MCF 10A (cell line): ENCODE measurements at regions not wholly inside any gene's neighbourhood (a gene's known extent, or its start where the extent isn't known, plus 50 kb on each side); places are given as distances from the start of the nearest gene placed in this dataset.

Experiments used
- BruUV-seq: library from RNA; stranded (reverse); fragments of 400-500 nt; replicated peaks from 2 replicates; lab custom pipeline; 2021; lab: Mats Ljungman, UMichigan
- CTCF ChIA-PET: fragments of 300-600 bp; sonication (Branson Sonifier 250); formaldehyde crosslinking; extraction: SDS; loops from one replicate; lab custom pipeline; 2021; ENCODE audit warnings: antibody characterized with exemption, inconsistent platforms; lab: Yijun Ruan, JAX
- POLR2A ChIA-PET: fragments of 300-600, 350-650 bp; sonication (Branson Sonifier 250); formaldehyde crosslinking; extraction: SDS; loops from one replicate; lab custom pipeline; 2020; ENCODE audit warnings: antibody characterized with exemption, inconsistent platforms; lab: Yijun Ruan, JAX
- DNase-seq: peaks from one replicate; pipeline ENCODE4 v3.0.0-alpha.2; 2018; ENCODE audit not compliant: unreplicated experiment
- H3K27ac Mint-ChIP-seq: one replicate; pipeline ENCODE4 v1.8.0; 2022; ENCODE audit warnings: mild to moderate bottlenecking, low read depth, mixed read lengths; ENCODE audit not compliant: unreplicated experiment
- H3K27me3 Mint-ChIP-seq: one replicate; pipeline ENCODE4 v1.8.0; 2022; ENCODE audit warnings: mixed read lengths; ENCODE audit not compliant: insufficient read depth, unreplicated experiment
- H3K36me3 Mint-ChIP-seq: one replicate; pipeline ENCODE4 v1.8.0; 2022; ENCODE audit warnings: mild to moderate bottlenecking, moderate library complexity, mixed read lengths; ENCODE audit not compliant: insufficient read depth, unreplicated experiment
- H3K4me1 Mint-ChIP-seq: one replicate; pipeline ENCODE4 v1.8.0; 2022; ENCODE audit warnings: mixed read lengths; ENCODE audit not compliant: insufficient read depth, unreplicated experiment
- H3K4me3 Mint-ChIP-seq: one replicate; pipeline ENCODE4 v1.8.0; 2022; ENCODE audit warnings: mild to moderate bottlenecking, moderate library complexity, mixed read lengths; ENCODE audit not compliant: unreplicated experiment
- H3K9me3 Mint-ChIP-seq: one replicate; pipeline ENCODE4 v1.8.0; 2022; ENCODE audit warnings: mixed read lengths; ENCODE audit not compliant: unreplicated experiment
- intact Hi-C: fragments of 100-400 bp; cut with micrococcal nuclease; formaldehyde crosslinking; loops from 2 replicates; pipeline ENCODE4 v1.14.1; 2022
- TF ChIP-seq, protein P1 (sequence below): fragments of 200-600 bp; IDR thresholded peaks from one replicate; pipeline ENCODE4 v1.8.0; 2022; ENCODE audit warnings: antibody characterized with exemption, mild to moderate bottlenecking; ENCODE audit not compliant: unreplicated experiment

GRCh38 chr9:78928625-78929405, 631.9 kb downstream of the PSAT1 start:
- no peak overlapping the region for H3K27ac Mint-ChIP-seq
- TF ChIP-seq, protein P1, sequence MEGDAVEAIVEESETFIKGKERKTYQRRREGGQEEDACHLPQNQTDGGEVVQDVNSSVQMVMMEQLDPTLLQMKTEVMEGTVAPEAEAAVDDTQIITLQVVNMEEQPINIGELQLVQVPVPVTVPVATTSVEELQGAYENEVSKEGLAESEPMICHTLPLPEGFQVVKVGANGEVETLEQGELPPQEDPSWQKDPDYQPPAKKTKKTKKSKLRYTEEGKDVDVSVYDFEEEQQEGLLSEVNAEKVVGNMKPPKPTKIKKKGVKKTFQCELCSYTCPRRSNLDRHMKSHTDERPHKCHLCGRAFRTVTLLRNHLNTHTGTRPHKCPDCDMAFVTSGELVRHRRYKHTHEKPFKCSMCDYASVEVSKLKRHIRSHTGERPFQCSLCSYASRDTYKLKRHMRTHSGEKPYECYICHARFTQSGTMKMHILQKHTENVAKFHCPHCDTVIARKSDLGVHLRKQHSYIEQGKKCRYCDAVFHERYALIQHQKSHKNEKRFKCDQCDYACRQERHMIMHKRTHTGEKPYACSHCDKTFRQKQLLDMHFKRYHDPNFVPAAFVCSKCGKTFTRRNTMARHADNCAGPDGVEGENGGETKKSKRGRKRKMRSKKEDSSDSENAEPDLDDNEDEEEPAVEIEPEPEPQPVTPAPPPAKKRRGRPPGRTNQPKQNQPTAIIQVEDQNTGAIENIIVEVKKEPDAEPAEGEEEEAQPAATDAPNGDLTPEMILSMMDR = no peak
- intact Hi-C loops = no loop called here

DNA sequence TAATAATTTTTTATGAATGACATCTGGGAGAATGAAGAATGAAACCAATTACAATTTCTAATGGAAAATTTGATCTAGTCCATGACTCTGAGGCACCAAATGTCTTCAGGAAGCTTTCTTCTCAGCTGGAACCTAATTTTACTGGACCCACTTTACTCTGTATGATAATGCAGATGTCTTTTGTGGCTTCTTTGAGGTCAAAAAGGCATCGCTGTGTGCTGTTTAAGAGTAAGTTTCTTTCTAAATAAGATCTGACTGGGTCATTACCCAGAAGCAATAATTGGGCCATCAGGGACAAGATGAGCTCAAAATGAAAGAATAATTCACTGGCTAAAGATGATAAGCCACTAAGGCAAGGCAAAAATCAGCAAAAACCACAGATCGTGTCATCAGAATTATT, 633.4 kb downstream of the PSAT1 start:
- intact Hi-C loops = no loop called here
- no TSS peak for BruUV-seq
- TF ChIP-seq, protein P1 = no peak
- Mint-ChIP-seq H3K27me3 (no peaks in the 10 kb centered on the region), H3K9me3 (no peaks in the 10 kb centered on the region), H3K36me3 (peaks cover 9% of the 10 kb centered on the region), H3K4me1 (peaks cover 11% of the 10 kb centered on the region), H3K4me3 (no peak overlapping the region), H3K27ac (no peak overlapping the region)
- ChIA-PET CTCF (no interaction called here), POLR2A (no interaction called here)
- DNase-seq = no peak

More at GRCh38 chr9:78928625-78929405, 631.9 kb downstream of the PSAT1 start:
- DNase-seq = no peak
- Mint-ChIP-seq H3K36me3 (peaks cover 9% of the 10 kb centered on the region), H3K9me3 (no peaks in the 10 kb centered on the region), H3K4me1 (peaks cover 11% of the 10 kb centered on the region), H3K27me3 (no peaks in the 10 kb centered on the region), H3K4me3 (no peak overlapping the region)
- ChIA-PET CTCF (interaction anchor here (0.7 kb wide), 1 partner anchor 82 kb away, joined by 3 read pairs; no protein-coding TSS in a partner anchor), POLR2A (no interaction called here)
- BruUV-seq = no TSS peak

DNA sequence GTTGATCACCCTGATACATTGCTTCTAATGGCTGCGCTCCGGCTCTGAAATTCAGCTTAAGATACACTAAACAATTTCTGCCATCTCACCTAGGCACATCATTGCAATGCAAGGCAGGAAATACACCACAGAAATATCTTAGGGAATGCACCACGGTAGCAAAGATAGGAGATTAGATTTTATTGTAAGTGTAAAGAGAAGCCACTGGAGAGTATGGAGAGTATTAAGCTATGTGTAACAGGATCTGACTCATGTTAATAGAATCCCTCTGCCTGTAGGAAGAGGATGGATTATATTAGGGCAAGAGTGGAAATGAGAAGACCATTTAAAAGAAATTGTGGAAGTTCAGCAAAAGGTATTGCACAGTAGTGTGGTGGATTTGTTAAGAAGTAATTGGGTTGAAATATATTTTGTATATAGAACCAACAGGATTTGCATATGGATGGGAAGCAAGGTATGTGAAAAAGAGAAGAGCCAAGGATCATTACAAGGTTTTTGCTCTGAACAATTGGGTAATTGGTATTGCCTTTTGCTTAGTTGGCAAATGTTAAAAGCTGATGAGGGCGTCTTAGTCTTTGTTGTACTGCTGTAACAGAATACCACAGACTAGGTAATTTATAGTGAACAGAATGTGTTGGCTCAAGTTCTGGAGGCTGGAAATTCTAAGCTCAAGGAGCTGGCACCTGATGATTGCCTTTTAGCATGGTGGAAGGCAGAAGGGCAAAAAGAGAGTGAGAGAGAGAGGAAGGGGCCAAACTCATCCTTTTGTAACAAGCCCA, 636.1 kb downstream of the PSAT1 start:
- DNase-seq = peak; percentile 30
- POLR2A ChIA-PET = no interaction called here
- no peak overlapping the region for H3K27ac Mint-ChIP-seq
- BruUV-seq = no TSS peak
- intact Hi-C loops = no loop called here
- peaks cover 11% of the 10 kb centered on the region for H3K4me1 Mint-ChIP-seq
- TF ChIP-seq, protein P1 = no peak
- no peaks in the 10 kb centered on the region for H3K27me3 Mint-ChIP-seq
- H3K4me3 Mint-ChIP-seq = no peak overlapping the region
- CTCF ChIA-PET = interaction anchor here (0.6 kb wide), 2 partner anchors 61 to 564 kb away, joined by 3 read pairs; no protein-coding TSS in a partner anchor
- peaks cover 9% of the 10 kb centered on the region for H3K36me3 Mint-ChIP-seq
- no peaks in the 10 kb centered on the region for H3K9me3 Mint-ChIP-seq

DNA sequence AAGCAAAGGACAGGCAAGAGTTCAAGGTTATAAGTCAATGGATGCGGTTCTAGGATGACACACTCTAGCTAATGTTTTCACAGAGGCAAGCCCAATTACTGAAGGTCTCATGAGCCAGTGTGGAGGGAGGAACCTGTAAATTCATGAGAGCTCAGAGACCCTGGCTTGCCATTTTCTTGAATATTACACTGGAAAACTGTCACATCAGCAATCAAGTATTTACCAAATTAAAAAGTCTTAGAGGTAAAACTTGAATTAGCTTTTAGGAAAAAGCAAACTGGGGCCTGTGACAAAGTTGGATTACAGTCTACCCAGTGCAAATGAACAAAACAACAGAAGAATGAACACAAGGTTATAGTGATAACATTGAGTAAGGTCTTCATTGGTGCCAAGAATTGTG, 636.9 kb upstream of the TLE4 start:
- no peak for DNase-seq
- intact Hi-C loops = no loop called here
- TF ChIP-seq, protein P1 = no peak
- ChIA-PET POLR2A (no interaction called here), CTCF (no interaction called here)
- BruUV-seq = no TSS peak
- Mint-ChIP-seq H3K4me1 (peaks cover 11% of the 10 kb centered on the region), H3K27me3 (no peaks in the 10 kb centered on the region), H3K36me3 (peaks cover 9% of the 10 kb centered on the region), H3K27ac (no peak overlapping the region), H3K4me3 (no peak overlapping the region), H3K9me3 (no peaks in the 10 kb centered on the region)
